Suppressor macrophage (primary cell): ENCODE measurements at regions not wholly inside any gene's neighbourhood (a gene's known extent, or its start where the extent isn't known, plus 50 kb on each side); places are given as distances from the start of the nearest gene placed in this dataset.

Experiments
- DNase-seq, 4 experiments: peaks; one replicate each; pipeline ENCODE4 v3.0.0-alpha.2; 2020 to 2022

- peak in 1 of 4 experiments; percentile 11 for DNase-seq
Observed at GRCh38 chr6:2502998-2503674, 247.6 kb downstream of the MYLK4 start.

DNA sequence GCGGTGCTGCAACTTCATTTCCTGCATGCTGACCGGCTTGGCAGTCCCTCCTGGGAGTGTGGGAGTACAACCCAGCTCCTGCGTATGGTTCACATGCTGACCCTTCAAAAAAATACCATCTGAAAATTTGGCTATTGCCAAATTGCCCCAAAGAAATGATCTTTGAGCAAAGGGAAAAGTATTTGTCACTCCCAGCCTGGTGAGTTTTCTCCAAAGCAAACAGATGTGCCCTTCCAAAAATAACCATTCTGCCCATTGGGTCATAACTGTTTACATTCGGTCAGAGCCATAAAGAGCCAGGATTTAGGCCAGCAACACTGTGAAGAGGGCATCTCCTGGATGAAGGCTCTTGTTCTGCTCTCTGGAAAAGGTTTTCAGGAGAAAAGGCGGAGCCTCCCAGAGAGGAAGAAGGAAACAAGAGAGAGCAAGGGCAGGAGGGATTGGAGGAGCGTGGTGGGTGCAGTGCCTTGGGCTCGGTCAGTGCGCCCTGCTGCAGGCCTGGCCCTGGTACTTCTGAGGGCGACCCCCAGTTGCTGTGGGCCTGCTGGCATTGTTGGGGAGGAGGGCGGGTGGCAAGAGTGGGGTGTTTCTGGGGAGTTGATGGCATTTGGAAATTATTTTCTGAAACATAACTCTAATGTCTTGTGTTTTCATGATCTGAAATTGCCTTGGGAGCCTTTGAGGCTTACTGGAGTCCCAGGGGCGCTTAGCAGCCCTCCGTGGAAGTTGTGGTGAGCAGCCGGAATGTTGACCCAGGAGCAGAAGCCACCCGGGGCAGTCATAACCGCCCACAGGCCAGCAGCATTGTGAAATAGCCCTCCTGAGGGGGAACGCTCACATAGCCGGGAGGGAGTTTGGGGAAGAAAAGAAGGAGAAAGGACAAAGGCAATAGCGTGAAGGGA is 248.4 kb downstream of the MYLK4 start:
- peak in 3 of 4 experiments; percentile 9 to 35 (median 23) for DNase-seq

DNA sequence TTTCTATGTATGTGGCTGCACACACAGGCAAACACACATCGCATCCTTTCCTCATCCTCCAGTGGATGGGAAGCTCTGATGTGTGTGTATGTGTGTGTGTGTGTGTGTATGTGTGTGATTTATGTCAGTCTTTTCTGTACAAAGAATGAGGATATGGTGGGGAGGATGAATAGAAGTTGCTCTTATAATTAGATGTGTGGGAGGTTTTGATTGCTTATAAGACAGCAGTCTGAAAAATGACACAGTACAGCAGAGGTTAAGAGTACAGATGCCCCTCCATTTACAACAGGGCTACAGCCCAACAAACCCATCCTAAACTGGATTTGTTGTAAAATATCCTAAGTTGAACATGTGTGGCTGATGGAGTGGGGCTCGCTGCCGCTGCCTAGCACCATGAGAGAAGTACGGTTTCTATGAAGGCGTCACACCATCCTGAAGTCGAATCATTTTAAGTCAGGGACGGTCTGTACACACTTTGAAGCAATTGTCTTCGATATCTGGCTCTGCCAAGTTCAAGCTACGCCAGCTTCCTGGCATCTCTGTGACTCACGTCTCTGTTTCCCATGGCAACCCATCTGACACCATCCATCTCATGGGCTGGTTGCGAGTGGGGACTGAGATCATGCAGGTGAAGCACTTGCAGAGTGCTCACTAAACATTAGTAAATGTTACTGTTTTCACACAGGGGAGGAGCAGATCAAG is 252.6 kb downstream of the MYLK4 start:
- DNase-seq: no peak

DNA sequence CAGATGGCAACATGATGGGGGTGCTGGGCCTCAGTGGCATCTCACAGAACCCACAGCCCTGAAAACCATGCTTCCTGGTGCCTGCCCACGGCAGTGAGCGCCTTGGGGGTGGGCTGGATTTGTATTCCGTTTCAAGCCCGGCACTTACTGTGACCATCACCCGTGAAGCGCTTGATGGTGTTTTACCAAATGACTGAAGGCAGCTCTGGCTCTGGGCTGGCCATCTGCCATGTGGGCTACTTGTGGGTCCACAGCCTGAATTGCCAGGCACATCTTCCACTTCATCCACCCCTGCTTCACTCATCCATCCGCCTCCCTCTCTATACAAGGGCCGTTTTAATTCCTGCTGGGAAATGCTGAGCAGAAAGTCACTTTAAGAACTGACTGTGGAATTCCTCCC is 250.9 kb upstream of the GMDS start:
- DNase-seq: no peak

- no peak for DNase-seq
Observed at GRCh38 chr6:2492686-2493523, 247.5 kb upstream of the GMDS start.

DNA sequence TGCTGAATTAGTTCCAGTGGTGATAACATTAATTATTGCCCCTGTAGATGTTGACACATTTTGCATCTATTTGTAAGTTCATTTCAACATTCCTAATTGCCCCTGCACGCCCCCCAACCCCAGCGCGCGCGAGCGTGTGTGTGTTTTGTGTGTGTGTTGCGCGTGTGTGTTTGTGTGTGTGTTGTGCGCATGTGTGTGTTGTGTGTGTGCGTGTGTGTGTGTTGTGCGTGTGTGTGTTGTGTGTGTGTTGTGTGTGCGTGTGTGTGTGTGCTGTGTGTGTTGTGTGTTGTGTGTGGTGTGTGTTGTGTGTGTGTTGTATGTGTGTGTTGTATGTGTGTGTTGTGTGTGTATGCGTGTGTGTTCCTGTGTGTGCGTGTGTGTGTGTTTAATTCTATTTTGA is 245.7 kb upstream of the GMDS start:
- DNase-seq: no peak

DNA sequence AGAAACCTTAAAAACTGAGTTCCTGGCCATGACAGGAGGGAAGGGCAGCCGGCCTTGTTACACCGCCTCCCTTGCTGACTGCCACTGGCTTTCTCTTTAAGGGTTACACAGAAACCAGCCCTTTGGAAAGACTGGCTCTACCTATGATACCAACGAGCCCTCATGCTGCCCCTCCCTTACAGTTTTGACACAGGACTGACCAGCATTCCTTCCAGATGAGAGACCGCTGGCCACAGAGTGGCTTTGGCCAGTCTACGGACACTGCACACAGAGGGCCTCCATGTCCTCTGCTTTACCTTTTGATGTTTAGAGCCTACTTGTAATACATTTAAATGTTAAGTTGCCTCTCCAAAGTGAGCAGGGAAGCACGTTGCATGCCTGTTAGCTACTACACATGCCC is 243.2 kb upstream of the GMDS start:
- DNase-seq: no peak

DNA sequence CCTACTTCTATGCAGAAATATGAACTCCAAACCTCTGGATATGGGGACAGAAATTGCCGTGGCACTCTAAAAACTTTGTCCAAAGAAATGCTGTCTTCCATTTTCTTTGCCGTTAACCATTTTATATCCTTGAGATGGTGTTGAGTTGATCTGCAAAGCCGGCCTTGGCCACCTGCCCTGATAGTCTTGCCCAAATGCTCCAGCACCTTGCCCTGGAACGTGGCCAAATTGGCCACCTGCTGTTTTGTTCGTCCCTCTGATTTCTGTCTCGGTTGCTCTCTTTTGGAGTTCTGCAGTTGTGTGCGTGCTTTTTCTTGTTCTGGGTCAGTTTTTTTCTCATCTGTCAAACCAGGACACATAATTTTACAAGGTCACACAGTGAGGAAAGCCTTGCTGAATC is 239.7 kb upstream of the GMDS start:
- DNase-seq: no peak

DNA sequence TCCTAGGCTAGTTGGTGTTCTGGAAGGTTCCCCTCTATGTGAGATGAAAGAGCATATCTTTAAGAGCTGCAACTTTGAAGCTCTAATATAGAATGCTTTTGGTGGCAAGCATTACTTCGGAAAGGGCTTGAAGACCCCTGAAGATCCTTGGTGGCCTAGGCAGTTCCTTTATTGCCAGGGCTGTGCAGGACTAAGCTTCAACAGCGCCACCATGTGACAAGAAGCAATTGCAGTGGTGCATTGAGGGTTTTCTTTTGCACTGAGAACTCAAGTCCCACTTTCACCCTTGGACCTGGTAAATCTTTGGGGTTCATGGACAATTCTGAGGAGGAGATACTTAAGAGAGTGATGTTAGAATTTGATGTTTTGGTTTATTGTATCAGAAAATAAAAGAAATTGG is 237.4 kb upstream of the GMDS start:
- DNase-seq: no peak

DNA sequence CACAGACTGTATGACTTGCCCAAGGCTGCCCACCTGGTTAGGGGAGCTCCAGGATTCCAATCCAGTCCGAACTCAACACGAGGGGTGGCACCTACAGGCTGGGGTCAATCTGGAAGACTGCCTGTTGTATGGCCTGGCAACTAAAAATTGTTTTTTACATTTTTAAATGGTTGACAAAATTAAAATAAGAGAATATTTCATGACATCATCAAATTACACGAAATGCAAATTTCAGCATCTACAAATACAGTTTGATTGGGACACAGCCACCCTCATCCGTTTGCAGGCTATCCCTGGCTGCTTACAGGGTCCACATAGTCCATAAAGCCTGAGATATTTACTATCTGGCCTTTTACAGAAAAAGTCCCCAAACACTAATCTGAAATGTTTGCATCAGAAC is 235.9 kb upstream of the GMDS start:
- DNase-seq: no peak

DNA sequence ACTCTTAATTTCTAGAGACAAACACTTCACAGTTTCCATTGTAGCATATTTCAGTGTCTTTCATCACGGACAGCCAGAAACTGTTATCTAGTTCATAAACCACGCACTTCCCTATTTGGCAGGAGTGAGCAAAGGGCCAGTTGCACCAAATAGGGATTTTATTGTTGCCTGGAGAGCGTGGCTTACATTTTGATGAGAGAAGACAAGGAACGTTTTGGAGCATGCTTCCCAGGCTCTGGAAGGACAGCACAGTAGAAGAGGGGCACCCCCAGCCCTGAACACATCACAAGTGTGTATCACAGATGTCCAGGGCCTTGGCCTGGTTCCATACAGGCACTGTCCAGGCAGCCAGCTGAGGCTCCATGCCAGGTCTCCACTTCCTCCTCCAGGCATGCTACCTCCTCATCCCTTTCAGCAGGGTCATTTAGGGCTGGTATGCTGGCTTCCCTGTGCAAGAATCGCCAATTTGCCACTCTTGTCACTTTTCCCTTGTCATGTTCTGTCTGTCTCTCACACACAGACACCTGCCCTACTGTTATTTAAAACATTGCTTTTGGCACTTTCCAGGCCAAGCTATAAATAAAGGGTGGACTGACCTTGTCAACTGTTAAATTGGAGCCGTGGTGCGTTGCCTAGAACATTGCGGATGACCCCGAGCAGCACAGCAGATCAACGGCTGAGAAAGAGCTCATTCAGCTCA is 235.0 kb upstream of the GMDS start:
- peak; percentile 35 to 61 (median 50) for DNase-seq

GRCh38 chr6:2478200-2478599 is 232.8 kb upstream of the GMDS start:
- no peak for DNase-seq

GRCh38 chr6:2477666-2478065 is 232.3 kb upstream of the GMDS start:
- no peak for DNase-seq

DNA sequence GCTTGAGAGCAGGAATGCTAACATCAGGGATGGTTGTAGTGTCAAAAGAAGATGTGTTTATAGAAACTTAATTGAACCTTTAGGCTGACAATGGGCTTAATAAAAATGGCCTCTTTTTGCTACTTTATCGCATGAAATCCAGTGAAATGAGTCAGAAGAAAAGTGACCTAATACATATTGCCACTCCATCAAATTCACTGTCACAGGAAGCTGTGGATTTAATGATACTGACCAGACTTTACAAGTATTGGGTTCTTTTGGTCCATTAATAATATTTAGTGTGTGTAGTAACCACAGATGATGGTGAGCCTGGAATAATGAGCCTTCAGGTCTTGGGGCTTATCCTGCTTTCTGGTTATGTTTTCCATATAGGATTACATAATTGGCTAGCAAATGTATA is 231.8 kb upstream of the GMDS start:
- no peak for DNase-seq

GRCh38 chr6:2476376-2476775 is 231.0 kb upstream of the GMDS start:
- no peak for DNase-seq

DNA sequence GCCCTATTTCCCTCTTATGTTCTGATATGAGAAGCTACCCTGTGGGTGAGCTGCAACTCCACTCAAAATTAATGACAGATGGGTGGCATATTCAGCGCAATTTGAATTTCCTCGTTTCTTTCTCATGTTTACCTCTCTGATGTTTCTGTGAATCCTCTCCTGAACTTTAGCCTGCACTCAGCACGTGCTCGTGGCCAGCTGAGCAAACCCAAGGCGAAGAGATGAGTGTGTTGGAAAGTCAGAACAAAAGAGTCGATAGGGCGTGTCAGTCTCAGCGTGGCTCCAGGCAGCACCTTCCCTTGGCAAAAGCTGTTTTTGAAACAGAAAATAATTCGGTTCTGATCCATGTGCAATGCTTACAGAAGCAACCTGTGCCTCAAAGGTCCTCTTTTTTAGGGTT is 226.1 kb upstream of the GMDS start:
- no peak for DNase-seq

- no peak for DNase-seq
Observed at GRCh38 chr6:2469428-2469827, 224.0 kb upstream of the GMDS start.

DNA sequence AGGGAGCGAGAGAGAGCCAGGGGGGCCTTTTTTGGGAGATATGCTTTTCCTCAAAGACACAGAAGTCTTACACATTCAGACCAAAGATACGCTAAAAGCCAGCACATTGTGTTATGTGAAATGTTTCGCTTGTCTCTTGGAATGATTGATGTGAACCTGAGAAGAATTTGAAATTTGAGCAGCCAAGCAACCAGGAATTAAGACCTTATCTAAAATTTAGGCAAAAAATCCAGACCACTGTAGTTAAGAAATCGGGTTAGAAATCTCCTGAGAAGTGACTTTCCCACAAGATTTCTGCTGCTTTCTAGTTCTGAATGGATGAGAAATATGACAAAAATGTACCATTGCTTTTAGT is 223.2 kb upstream of the GMDS start:
- no peak for DNase-seq

DNA sequence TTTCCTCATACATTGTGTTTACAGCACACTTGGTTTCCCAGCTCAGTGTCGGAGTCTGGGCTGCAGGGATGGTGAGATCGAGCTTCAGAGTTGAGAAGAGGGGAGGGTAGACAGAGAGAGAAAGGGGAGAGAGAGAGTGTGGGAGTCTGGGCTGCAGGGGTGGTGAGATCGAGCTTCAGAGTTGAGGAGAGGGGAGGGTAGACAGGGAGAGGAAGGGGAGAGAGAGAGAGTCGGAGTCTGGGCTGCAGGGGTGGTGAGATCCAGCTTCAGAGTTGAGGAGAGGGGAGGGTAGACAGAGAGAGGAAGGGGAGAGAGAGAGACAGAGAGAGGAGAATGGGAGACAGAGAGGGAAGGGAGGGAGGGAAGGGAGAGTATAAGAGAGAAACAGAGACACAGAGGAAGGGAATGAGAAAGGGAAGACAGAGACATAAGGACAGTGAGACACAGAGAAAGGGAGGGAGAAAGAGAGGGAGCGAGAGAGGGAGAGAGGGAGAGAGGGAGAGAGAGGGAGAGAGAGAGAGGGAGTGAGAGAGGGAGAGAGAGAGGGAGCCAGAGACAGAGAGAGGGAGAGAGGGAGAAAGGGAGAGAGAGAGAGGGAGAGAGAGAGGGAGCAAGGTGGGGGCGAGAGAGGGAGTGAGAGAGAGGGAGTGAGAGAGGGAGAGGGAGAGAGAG is 222.7 kb upstream of the GMDS start:
- no peak for DNase-seq

DNA sequence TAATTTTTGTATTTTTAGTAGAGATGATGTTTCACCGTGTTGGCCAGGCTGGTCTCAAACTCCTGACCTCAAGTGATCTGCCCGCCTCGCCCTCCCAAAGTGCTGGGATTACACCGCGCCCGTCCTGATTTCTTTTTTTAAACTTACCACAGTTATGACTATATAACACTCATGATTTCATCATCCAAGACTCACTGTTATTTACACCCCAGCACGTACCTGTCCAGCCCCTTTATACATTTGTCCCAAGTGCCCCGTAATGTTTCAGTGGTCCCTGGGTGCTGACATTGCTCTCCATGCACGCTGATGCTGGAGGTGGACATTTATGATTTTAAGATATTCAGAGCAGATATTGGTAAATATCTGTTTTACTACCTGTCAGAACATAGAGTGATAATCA is 219.9 kb upstream of the GMDS start:
- DNase-seq: no peak

- no peak for DNase-seq
Observed at GRCh38 chr6:2464641-2465040, 219.2 kb upstream of the GMDS start.

GRCh38 chr6:2462831-2463230 is 217.4 kb upstream of the GMDS start:
- DNase-seq: no peak
